PC-3 (cell line): ENCODE measurements at regions not wholly inside any gene's neighbourhood (a gene's known extent, or its start where the extent isn't known, plus 50 kb on each side); places are given as distances from the start of the nearest gene placed in this dataset.

Experiments
- ATAC-seq: fragments of 200-7000 bp; cut with Tn5 transposase; 2 replicates; pipeline ENCODE4 v1.9.1; 2020; ENCODE audit warnings: mild to moderate bottlenecking, moderate library complexity
- BruUV-seq: library from RNA; stranded (reverse); fragments of 400-500 nt; replicated peaks from 2 replicates; lab custom pipeline; 2021; lab: Mats Ljungman, UMichigan
- CTCF ChIA-PET: fragments of 300-600 bp; sonication (Branson Sonifier 250); formaldehyde crosslinking; loops from one replicate; lab custom pipeline; 2022; ENCODE audit warnings: antibody characterized with exemption; lab: Charles Lee
- POLR2A ChIA-PET: fragments of 300-600 bp; sonication (Branson Sonifier 250); formaldehyde crosslinking; loops from one replicate; lab custom pipeline; 2022; ENCODE audit warnings: antibody characterized with exemption; ENCODE audit not compliant: unreplicated experiment; lab: Charles Lee
- DNase-seq: peaks from one replicate; pipeline ENCODE4 v3.0.0-alpha.2; 2015
- H2AFZ ChIP-seq: fragments of 300-600 bp; sonication (generic); 2 replicates; pipeline ENCODE4 v1.6.0; 2016; ENCODE audit warnings: antibody characterized with exemption, low read length
- H3F3A ChIP-seq: fragments of 300-600 bp; sonication (generic); one replicate; pipeline ENCODE4 v1.6.0; 2017; ENCODE audit warnings: antibody characterized with exemption, low read length, control low read depth, mild to moderate bottlenecking; ENCODE audit not compliant: unreplicated experiment
- H3K27ac ChIP-seq: fragments of 300-600 bp; sonication (generic); 2 replicates; pipeline ENCODE4 v1.5.1; 2016; ENCODE audit warnings: mild to moderate bottlenecking, low read length
- H3K27me3 ChIP-seq: fragments of 300-600 bp; sonication (generic); 2 replicates; pipeline ENCODE4 v1.6.1; 2016; ENCODE audit warnings: low read length, mixed read lengths
- H3K36me3 ChIP-seq: fragments of 300-600 bp; sonication (generic); 2 replicates; pipeline ENCODE4 v1.6.1; 2016; ENCODE audit warnings: low read depth, mixed run types, low read length, mixed read lengths
- H3K4me1 ChIP-seq: fragments of 300-600 bp; sonication (generic); 2 replicates; pipeline ENCODE4 v1.5.1; 2016; ENCODE audit warnings: low read length; ENCODE audit not compliant: insufficient read depth
- H3K4me2 ChIP-seq: fragments of 300-600 bp; sonication (generic); 2 replicates; pipeline ENCODE4 v1.6.0; 2016; ENCODE audit warnings: low read length
- H3K4me3 ChIP-seq: fragments of 300-600 bp; sonication (generic); 2 replicates; pipeline ENCODE4 v1.5.1; 2016; ENCODE audit warnings: mild to moderate bottlenecking, low read length, mixed read lengths
- H3K79me2 ChIP-seq: fragments of 300-600 bp; sonication (generic); 2 replicates; pipeline ENCODE4 v1.6.1; 2017; ENCODE audit warnings: low read length, mixed read lengths
- H3K9ac ChIP-seq: fragments of 300-600 bp; sonication (generic); 2 replicates; pipeline ENCODE4 v1.6.0; 2016; ENCODE audit warnings: mild to moderate bottlenecking, low read length
- H3K9me2 ChIP-seq: fragments of 300-600 bp; sonication (generic); replicated peaks from 2 replicates; pipeline ENCODE4 v1.6.1; 2016; ENCODE audit warnings: mixed run types, low read length, mixed read lengths
- H3K9me3 ChIP-seq: fragments of 300-600 bp; sonication (generic); 2 replicates; pipeline ENCODE4 v1.6.1; 2016; ENCODE audit warnings: low read length, mixed read lengths
- H4K20me1 ChIP-seq: fragments of 300-600 bp; sonication (generic); 2 replicates; pipeline ENCODE4 v1.6.1; 2016; ENCODE audit warnings: low read length, mixed read lengths
- EZH2 ChIP-seq: fragments of 300-600 bp; sonication (generic); IDR thresholded peaks from one replicate; pipeline ENCODE4 v1.6.1; 2017; ENCODE audit warnings: antibody characterized with exemption, mild to moderate bottlenecking, low read length; ENCODE audit not compliant: unreplicated experiment
- EZH2phosphoT487 ChIP-seq: fragments of 300-600 bp; sonication (generic); IDR thresholded peaks from 2 replicates; pipeline ENCODE4 v1.6.1; 2018; ENCODE audit warnings: mild to moderate bottlenecking, antibody characterized with exemption, low read length, borderline replicate concordance
- intact Hi-C: fragments of 100-400 bp; cut with micrococcal nuclease; formaldehyde crosslinking; loops from 2 replicates; pipeline ENCODE4 v1.9.0; 2023
- TF ChIP-seq, protein P1 (sequence below): fragments of 300-600 bp; sonication (generic); conservative IDR thresholded peaks from 2 replicates; pipeline ENCODE4 v1.5.1; 2017; ENCODE audit warnings: antibody characterized with exemption, low read depth, mild to moderate bottlenecking, low read length

DNA sequence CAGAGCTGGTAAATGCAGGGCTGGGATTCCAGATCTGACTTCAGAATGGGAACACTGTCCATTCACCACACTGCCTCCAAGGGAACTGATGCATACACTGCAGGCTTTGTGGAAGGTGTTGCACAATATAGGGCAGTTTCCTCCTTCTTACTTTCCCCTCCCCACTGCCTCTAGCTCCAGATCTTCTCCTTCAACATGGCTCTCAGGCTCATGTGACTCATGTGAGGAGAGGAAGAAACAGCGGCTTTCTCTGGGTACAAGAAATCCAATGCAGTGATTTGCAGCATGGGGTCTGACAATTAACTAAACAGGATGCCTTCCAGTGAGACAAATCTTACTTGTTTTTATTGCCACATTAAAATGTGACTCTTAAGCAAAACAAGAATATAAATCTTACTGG is 447.6 kb upstream of the CCDC196 start:
- ATAC-seq (0 out of 2 replicates have a peak, but pooled peaks have one; percentile 22), DNase-seq (peak; percentile 19)
- intact Hi-C loops, result no loop called here
- Histone ChIP-seq H3K9me3 (no peaks in the 10 kb centered on the region), H2AFZ (no peak overlapping the region), H3K27me3 (peaks cover 63% of the 10 kb centered on the region), H4K20me1 (no peaks in the 10 kb centered on the region), H3F3A (no peaks in the 10 kb centered on the region), H3K36me3 (no peaks in the 10 kb centered on the region), H3K4me3 (no peak overlapping the region), H3K9ac (no peak overlapping the region), H3K4me1 (no peaks in the 10 kb centered on the region), H3K79me2 (no peaks in the 10 kb centered on the region), H3K27ac (no peak overlapping the region), H3K4me2 (no peak overlapping the region), H3K9me2 (no peaks in the 10 kb centered on the region)
- TF ChIP-seq EZH2 (no peak), EZH2phosphoT487 (no peak)
- TF ChIP-seq, protein P1, sequence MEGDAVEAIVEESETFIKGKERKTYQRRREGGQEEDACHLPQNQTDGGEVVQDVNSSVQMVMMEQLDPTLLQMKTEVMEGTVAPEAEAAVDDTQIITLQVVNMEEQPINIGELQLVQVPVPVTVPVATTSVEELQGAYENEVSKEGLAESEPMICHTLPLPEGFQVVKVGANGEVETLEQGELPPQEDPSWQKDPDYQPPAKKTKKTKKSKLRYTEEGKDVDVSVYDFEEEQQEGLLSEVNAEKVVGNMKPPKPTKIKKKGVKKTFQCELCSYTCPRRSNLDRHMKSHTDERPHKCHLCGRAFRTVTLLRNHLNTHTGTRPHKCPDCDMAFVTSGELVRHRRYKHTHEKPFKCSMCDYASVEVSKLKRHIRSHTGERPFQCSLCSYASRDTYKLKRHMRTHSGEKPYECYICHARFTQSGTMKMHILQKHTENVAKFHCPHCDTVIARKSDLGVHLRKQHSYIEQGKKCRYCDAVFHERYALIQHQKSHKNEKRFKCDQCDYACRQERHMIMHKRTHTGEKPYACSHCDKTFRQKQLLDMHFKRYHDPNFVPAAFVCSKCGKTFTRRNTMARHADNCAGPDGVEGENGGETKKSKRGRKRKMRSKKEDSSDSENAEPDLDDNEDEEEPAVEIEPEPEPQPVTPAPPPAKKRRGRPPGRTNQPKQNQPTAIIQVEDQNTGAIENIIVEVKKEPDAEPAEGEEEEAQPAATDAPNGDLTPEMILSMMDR, result no peak
- ChIA-PET POLR2A (no interaction called here), CTCF (no interaction called here)
- BruUV-seq, result no TSS peak

DNA sequence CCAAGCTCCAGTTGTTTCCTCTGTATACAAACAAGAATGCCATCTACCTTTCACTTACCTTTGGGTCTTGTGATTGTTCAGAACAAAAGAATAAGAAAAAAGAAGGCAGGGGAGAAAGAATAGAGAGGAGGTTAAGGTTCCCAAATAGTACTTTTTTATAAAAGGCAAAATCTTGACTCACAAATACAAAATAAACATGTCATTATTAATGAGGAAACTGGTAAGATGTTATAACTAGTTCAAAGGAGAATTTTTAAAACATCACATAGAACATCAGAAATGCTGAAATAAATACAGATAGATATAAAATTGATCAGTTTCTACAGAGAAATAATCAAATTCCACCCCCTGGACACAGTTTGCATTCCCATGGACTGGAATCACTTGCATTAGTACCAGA is 446.7 kb upstream of the CCDC196 start:
- Histone ChIP-seq H4K20me1 (no peaks in the 10 kb centered on the region), H3K9ac (no peak overlapping the region), H3F3A (no peaks in the 10 kb centered on the region), H2AFZ (no peak overlapping the region), H3K4me3 (no peak overlapping the region), H3K79me2 (no peaks in the 10 kb centered on the region), H3K4me2 (no peak overlapping the region), H3K27ac (no peak overlapping the region), H3K36me3 (no peaks in the 10 kb centered on the region), H3K9me2 (no peaks in the 10 kb centered on the region), H3K4me1 (no peaks in the 10 kb centered on the region), H3K27me3 (peaks cover 63% of the 10 kb centered on the region), H3K9me3 (no peaks in the 10 kb centered on the region)
- ATAC-seq (no peak), DNase-seq (no peak)
- ChIA-PET CTCF (no interaction called here), POLR2A (no interaction called here)
- no TSS peak for BruUV-seq
- TF ChIP-seq EZH2phosphoT487, result no peak
- TF ChIP-seq, protein P1, result no peak
- TF ChIP-seq EZH2, result no peak
- intact Hi-C loops, result no loop called here

DNA sequence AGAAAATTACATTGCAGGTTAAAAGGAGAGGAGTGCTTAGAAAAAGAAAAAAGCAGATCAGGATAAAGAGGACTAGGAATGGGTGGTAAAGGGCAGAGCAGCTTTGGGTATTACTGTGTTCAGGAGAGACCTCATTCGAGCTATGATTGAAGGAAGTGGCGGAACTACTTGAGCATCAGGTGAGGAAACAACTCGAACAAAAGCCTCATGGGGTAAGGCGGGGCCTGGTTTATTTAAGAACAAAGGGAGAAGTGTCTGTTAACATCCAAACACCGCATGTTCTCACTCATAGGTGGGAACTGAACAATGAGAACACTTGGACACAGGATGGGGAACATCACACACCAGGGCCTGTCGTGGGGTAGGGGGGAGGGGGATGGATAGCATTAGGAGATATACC is 444.6 kb upstream of the CCDC196 start:
- Histone ChIP-seq H3K27me3 (peaks cover 56% of the 10 kb centered on the region), H3K36me3 (no peaks in the 10 kb centered on the region), H3K79me2 (no peaks in the 10 kb centered on the region), H3K27ac (no peak overlapping the region), H3K4me2 (no peak overlapping the region), H3K9me2 (no peaks in the 10 kb centered on the region), H3K9ac (no peak overlapping the region), H2AFZ (no peak overlapping the region), H3K4me1 (no peaks in the 10 kb centered on the region), H3F3A (no peaks in the 10 kb centered on the region), H3K4me3 (no peak overlapping the region), H3K9me3 (no peaks in the 10 kb centered on the region), H4K20me1 (no peaks in the 10 kb centered on the region)
- ATAC-seq (no peak), DNase-seq (no peak)
- POLR2A ChIA-PET, result no interaction called here
- no TSS peak for BruUV-seq
- CTCF ChIA-PET, result no interaction called here
- intact Hi-C loops, result no loop called here
- TF ChIP-seq, protein P1, result no peak
